Activated T-cell treated with anti-CD3 and anti-CD28 coated beads, Interleukin-2, amount 50 U/mL, for 24 hours (primary cell): ENCODE measurements at regions not wholly inside any gene's neighbourhood (a gene's known extent, or its start where the extent isn't known, plus 50 kb on each side); places are given as distances from the start of the nearest gene placed in this dataset.
"Not testable (repeated sequence)": the region's sequence is repeated elsewhere in the genome, so short reads cannot be mapped to it uniquely, and the experiment has no call there.

Experiments used
- DNase-seq: peaks from one replicate; pipeline ENCODE4 v3.0.0-alpha.2; 2020
- H3K27ac Mint-ChIP-seq: 2 replicates; pipeline ENCODE4 v1.8.0; 2020; ENCODE audit warnings: mild to moderate bottlenecking, mixed read lengths
- H3K27me3 Mint-ChIP-seq: 2 replicates; pipeline ENCODE4 v1.8.0; 2020; ENCODE audit warnings: mixed read lengths
- H3K36me3 Mint-ChIP-seq: 2 replicates; pipeline ENCODE4 v1.8.0; 2020; ENCODE audit warnings: low read depth, mixed read lengths
- H3K4me1 Mint-ChIP-seq: 2 replicates; pipeline ENCODE4 v1.8.0; 2020; ENCODE audit warnings: low read depth, mixed read lengths
- H3K4me3 Mint-ChIP-seq: 2 replicates; pipeline ENCODE4 v1.8.0; 2020; ENCODE audit warnings: mild to moderate bottlenecking, moderate library complexity, mixed read lengths
- H3K9me3 Mint-ChIP-seq: 2 replicates; pipeline ENCODE4 v1.8.0; 2020; ENCODE audit warnings: mixed read lengths

- no peak for DNase-seq
- H3K4me3 Mint-ChIP-seq: no peak overlapping the region
- peaks cover 8% of the 10 kb centered on the region for H3K9me3 Mint-ChIP-seq
- no peaks in the 10 kb centered on the region for H3K27me3 Mint-ChIP-seq
- no peak overlapping the region for H3K27ac Mint-ChIP-seq
- H3K36me3 Mint-ChIP-seq: no peaks in the 10 kb centered on the region
- H3K4me1 Mint-ChIP-seq: no peaks in the 10 kb centered on the region
These were observed 592.6 kb upstream of the SOX9 start for GRCh38 chr17:71528210-71528609.

GRCh38 chr17:71530248-71530647 is 590.6 kb upstream of the SOX9 start:
- H3K36me3 Mint-ChIP-seq: no peaks in the 10 kb centered on the region
- no peaks in the 10 kb centered on the region for H3K27me3 Mint-ChIP-seq
- H3K9me3 Mint-ChIP-seq: peaks cover 2% of the 10 kb centered on the region
- H3K4me3 Mint-ChIP-seq: no peak overlapping the region
- no peaks in the 10 kb centered on the region for H3K4me1 Mint-ChIP-seq
- no peak overlapping the region for H3K27ac Mint-ChIP-seq
- DNase-seq: no peak

GRCh38 chr17:71535321-71535720 is 585.5 kb upstream of the SOX9 start:
- no peak for DNase-seq
- Mint-ChIP-seq H3K36me3 (no peaks in the 10 kb centered on the region), H3K27me3 (no peaks in the 10 kb centered on the region), H3K27ac (no peak overlapping the region), H3K9me3 (no peaks in the 10 kb centered on the region), H3K4me3 (no peak overlapping the region), H3K4me1 (no peaks in the 10 kb centered on the region)

GRCh38 chr17:71546419-71546818 is 574.4 kb upstream of the SOX9 start:
- Mint-ChIP-seq H3K4me3 (no peak overlapping the region), H3K27me3 (no peaks in the 10 kb centered on the region), H3K27ac (no peak overlapping the region), H3K9me3 (peaks cover 10% of the 10 kb centered on the region), H3K36me3 (no peaks in the 10 kb centered on the region), H3K4me1 (no peaks in the 10 kb centered on the region)
- DNase-seq: no peak

GRCh38 chr17:71547904-71548303 is 572.9 kb upstream of the SOX9 start:
- Mint-ChIP-seq H3K4me1 (no peaks in the 10 kb centered on the region), H3K4me3 (no peak overlapping the region), H3K9me3 (peaks cover 8% of the 10 kb centered on the region), H3K27me3 (no peaks in the 10 kb centered on the region), H3K36me3 (no peaks in the 10 kb centered on the region), H3K27ac (no peak overlapping the region)
- DNase-seq: no peak

GRCh38 chr17:71548540-71549190 is 572.2 kb upstream of the SOX9 start:
- Mint-ChIP-seq H3K4me1 (no peaks in the 10 kb centered on the region), H3K27ac (no peak overlapping the region), H3K27me3 (no peaks in the 10 kb centered on the region), H3K36me3 (no peaks in the 10 kb centered on the region), H3K9me3 (peaks cover 12% of the 10 kb centered on the region), H3K4me3 (no peak overlapping the region)
- no peak for DNase-seq

GRCh38 chr17:71550675-71551074 is 570.1 kb upstream of the SOX9 start:
- DNase-seq: no peak
- H3K4me1 Mint-ChIP-seq: no peaks in the 10 kb centered on the region
- H3K9me3 Mint-ChIP-seq: peaks cover 11% of the 10 kb centered on the region

GRCh38 chr17:71553381-71553780 is 567.4 kb upstream of the SOX9 start:
- Mint-ChIP-seq H3K9me3 (peaks cover 13% of the 10 kb centered on the region), H3K4me3 (no peak overlapping the region), H3K27me3 (no peaks in the 10 kb centered on the region), H3K4me1 (no peaks in the 10 kb centered on the region), H3K27ac (no peak overlapping the region), H3K36me3 (no peaks in the 10 kb centered on the region)
- DNase-seq: no peak

More at GRCh38 chr17:71550675-71551074, 570.1 kb upstream of the SOX9 start:
- H3K27me3 Mint-ChIP-seq: no peaks in the 10 kb centered on the region
- H3K27ac Mint-ChIP-seq: no peak overlapping the region
- H3K36me3 Mint-ChIP-seq: no peaks in the 10 kb centered on the region
- H3K4me3 Mint-ChIP-seq: no peak overlapping the region

- peaks cover 4% of the 10 kb centered on the region for H3K9me3 Mint-ChIP-seq
- H3K4me1 Mint-ChIP-seq: no peaks in the 10 kb centered on the region
These were observed 561.9 kb upstream of the SOX9 start for GRCh38 chr17:71558901-71559300.

GRCh38 chr17:71572343-71572742 is 548.5 kb upstream of the SOX9 start:
- H3K4me1 Mint-ChIP-seq: no peaks in the 10 kb centered on the region
- H3K27me3 Mint-ChIP-seq: no peaks in the 10 kb centered on the region
- H3K4me3 Mint-ChIP-seq: no peak overlapping the region
- no peak for DNase-seq
- no peak overlapping the region for H3K27ac Mint-ChIP-seq
- peaks cover 5% of the 10 kb centered on the region for H3K9me3 Mint-ChIP-seq
- H3K36me3 Mint-ChIP-seq: no peaks in the 10 kb centered on the region

More at GRCh38 chr17:71558901-71559300, 561.9 kb upstream of the SOX9 start:
- Mint-ChIP-seq H3K27ac (no peak overlapping the region), H3K4me3 (no peak overlapping the region), H3K36me3 (no peaks in the 10 kb centered on the region), H3K27me3 (no peaks in the 10 kb centered on the region)
- DNase-seq: no peak

- Mint-ChIP-seq H3K27ac (no peak overlapping the region), H3K4me3 (no peak overlapping the region), H3K36me3 (no peaks in the 10 kb centered on the region), H3K4me1 (no peaks in the 10 kb centered on the region), H3K27me3 (no peaks in the 10 kb centered on the region), H3K9me3 (peaks cover 11% of the 10 kb centered on the region)
- no peak for DNase-seq
These were observed 542.4 kb upstream of the SOX9 start for GRCh38 chr17:71578446-71578845.

GRCh38 chr17:71580220-71580619 is 540.6 kb upstream of the SOX9 start:
- Mint-ChIP-seq H3K36me3 (no peaks in the 10 kb centered on the region), H3K27me3 (no peaks in the 10 kb centered on the region), H3K9me3 (peaks cover 11% of the 10 kb centered on the region), H3K4me1 (no peaks in the 10 kb centered on the region), H3K4me3 (no peak overlapping the region), H3K27ac (no peak overlapping the region)
- DNase-seq: no peak

- no peaks in the 10 kb centered on the region for H3K4me1 Mint-ChIP-seq
- DNase-seq: no peak
- no peaks in the 10 kb centered on the region for H3K27me3 Mint-ChIP-seq
- no peaks in the 10 kb centered on the region for H3K36me3 Mint-ChIP-seq
- peaks cover 8% of the 10 kb centered on the region for H3K9me3 Mint-ChIP-seq
- H3K27ac Mint-ChIP-seq: no peak overlapping the region
- no peak overlapping the region for H3K4me3 Mint-ChIP-seq
These were observed 535.3 kb upstream of the SOX9 start for GRCh38 chr17:71585540-71585939.

- no peaks in the 10 kb centered on the region for H3K4me1 Mint-ChIP-seq
- peaks cover 7% of the 10 kb centered on the region for H3K9me3 Mint-ChIP-seq
- no peaks in the 10 kb centered on the region for H3K36me3 Mint-ChIP-seq
- H3K27ac Mint-ChIP-seq: no peak overlapping the region
- DNase-seq: no peak
- H3K27me3 Mint-ChIP-seq: no peaks in the 10 kb centered on the region
- H3K4me3 Mint-ChIP-seq: no peak overlapping the region
These were observed 528.4 kb upstream of the SOX9 start for GRCh38 chr17:71592431-71592830.

- no peaks in the 10 kb centered on the region for H3K27me3 Mint-ChIP-seq
- H3K27ac Mint-ChIP-seq: no peak overlapping the region
- no peak overlapping the region for H3K4me3 Mint-ChIP-seq
- no peaks in the 10 kb centered on the region for H3K36me3 Mint-ChIP-seq
- no peaks in the 10 kb centered on the region for H3K4me1 Mint-ChIP-seq
- DNase-seq: no peak
- peaks cover 5% of the 10 kb centered on the region for H3K9me3 Mint-ChIP-seq
These were observed 527.7 kb upstream of the SOX9 start for GRCh38 chr17:71593078-71593477.

GRCh38 chr17:71599583-71599982 is 521.2 kb upstream of the SOX9 start:
- not testable (repeated sequence) for H3K4me3 Mint-ChIP-seq, DNase-seq, H3K27ac Mint-ChIP-seq, H3K4me1 Mint-ChIP-seq, H3K36me3 Mint-ChIP-seq, H3K27me3 Mint-ChIP-seq, H3K9me3 Mint-ChIP-seq
